WTC11 (cell line): ENCODE measurements at regions not wholly inside any gene's neighbourhood (a gene's known extent, or its start where the extent isn't known, plus 50 kb on each side); places are given as distances from the start of the nearest gene placed in this dataset.

Source experiments
- AR ChIP-seq: fragments of 250-450 bp; sonication (Bioruptor Pico); IDR thresholded peaks from 2 replicates; pipeline ENCODE4 v1.9.0; 2021; ENCODE audit warnings: mild to moderate bottlenecking
- ATF3 ChIP-seq: sonication (generic); formaldehyde crosslinking; conservative IDR thresholded peaks from 2 replicates; pipeline ENCODE4 v1.8.1; 2022; ENCODE audit warnings: mild to moderate bottlenecking, missing genetic modification reagents
- MAX ChIP-seq: sonication (generic); formaldehyde crosslinking; IDR thresholded peaks from 2 replicates; pipeline ENCODE4 v1.8.0; 2022; ENCODE audit warnings: mild to moderate bottlenecking, missing genetic modification reagents
- NFYB ChIP-seq: sonication (generic); formaldehyde crosslinking; conservative IDR thresholded peaks from 2 replicates; pipeline ENCODE4 v1.8.0; 2022; ENCODE audit warnings: low read depth, missing genetic modification reagents
- NR3C1 ChIP-seq: sonication (generic); formaldehyde crosslinking; conservative IDR thresholded peaks from 2 replicates; pipeline ENCODE4 v1.8.1; 2023; ENCODE audit warnings: low read depth, mild to moderate bottlenecking, missing genetic modification reagents
- RELA ChIP-seq: sonication (generic); formaldehyde crosslinking; IDR thresholded peaks from 2 replicates; pipeline ENCODE4 v1.8.1; 2022; ENCODE audit warnings: missing genetic modification reagents, mild to moderate bottlenecking, borderline replicate concordance
- SP1 ChIP-seq: sonication (generic); formaldehyde crosslinking; conservative IDR thresholded peaks from 2 replicates; pipeline ENCODE4 v1.8.1; 2022; ENCODE audit warnings: missing genetic modification reagents
- ZNF423 ChIP-seq: fragments of 250-450 bp; sonication (Bioruptor Pico); IDR thresholded peaks from 2 replicates; pipeline ENCODE4 v2.1.2; 2022; ENCODE audit warnings: mild to moderate bottlenecking, moderate library complexity
- TF ChIP-seq, protein P1 (sequence below): fragments of 200-600 bp; IDR thresholded peaks from 2 replicates; pipeline ENCODE4 v1.8.0; 2022; ENCODE audit warnings: antibody characterized with exemption
- TF ChIP-seq, protein P2 (sequence below): sonication (generic); formaldehyde crosslinking; IDR thresholded peaks from 2 replicates; pipeline ENCODE4 v1.8.1; 2023; ENCODE audit warnings: mild to moderate bottlenecking, missing genetic modification reagents
- TF ChIP-seq, protein P3 (sequence below): sonication (generic); formaldehyde crosslinking; IDR thresholded peaks from 2 replicates; pipeline ENCODE4 v1.8.0; 2023; ENCODE audit warnings: mild to moderate bottlenecking, missing genetic modification reagents

DNA sequence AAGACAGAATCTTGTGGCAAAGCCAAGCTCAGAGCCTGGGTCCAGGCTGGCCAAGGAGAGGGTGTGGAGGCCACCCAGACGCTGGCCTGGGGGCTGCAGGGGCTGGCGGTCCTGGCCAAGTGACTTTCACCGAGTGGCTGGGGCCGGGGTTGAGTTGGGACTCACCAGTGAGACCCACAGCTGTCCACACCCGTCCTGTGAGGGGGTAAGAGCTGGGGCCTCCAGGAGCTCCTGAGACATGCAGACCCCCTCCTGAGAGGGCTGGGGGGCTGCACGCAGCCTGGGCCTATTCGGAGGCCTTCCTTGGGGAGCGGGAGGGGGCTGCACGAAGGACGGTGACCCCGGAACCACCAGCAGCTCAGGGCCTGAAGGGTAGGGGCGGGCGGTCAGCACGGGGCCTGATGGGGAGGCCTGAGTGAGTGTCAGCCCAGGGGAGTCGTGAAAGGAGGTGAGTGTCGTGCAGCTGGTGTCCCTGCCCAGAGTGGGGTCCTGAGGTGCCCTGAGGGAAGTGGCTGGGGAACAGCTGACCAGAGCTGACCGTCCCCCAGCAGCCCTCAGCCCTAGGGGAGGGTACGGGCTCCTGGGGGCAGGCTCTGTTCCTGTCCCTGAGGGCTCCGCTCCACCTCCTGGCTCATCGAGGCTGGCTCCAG, 100.9 kb downstream of the FOXL3 start:
- TF ChIP-seq NR3C1 (CRISPR knock-in tag) (no peak), NFYB (CRISPR knock-in tag) (no peak), AR (no peak), RELA (CRISPR knock-in tag) (no peak), MAX (CRISPR knock-in tag) (no peak), SP1 (CRISPR knock-in tag) (no peak), ATF3 (CRISPR knock-in tag) (no peak), ZNF423 (CRISPR knock-in tag) (no peak)
- TF ChIP-seq, protein P1, sequence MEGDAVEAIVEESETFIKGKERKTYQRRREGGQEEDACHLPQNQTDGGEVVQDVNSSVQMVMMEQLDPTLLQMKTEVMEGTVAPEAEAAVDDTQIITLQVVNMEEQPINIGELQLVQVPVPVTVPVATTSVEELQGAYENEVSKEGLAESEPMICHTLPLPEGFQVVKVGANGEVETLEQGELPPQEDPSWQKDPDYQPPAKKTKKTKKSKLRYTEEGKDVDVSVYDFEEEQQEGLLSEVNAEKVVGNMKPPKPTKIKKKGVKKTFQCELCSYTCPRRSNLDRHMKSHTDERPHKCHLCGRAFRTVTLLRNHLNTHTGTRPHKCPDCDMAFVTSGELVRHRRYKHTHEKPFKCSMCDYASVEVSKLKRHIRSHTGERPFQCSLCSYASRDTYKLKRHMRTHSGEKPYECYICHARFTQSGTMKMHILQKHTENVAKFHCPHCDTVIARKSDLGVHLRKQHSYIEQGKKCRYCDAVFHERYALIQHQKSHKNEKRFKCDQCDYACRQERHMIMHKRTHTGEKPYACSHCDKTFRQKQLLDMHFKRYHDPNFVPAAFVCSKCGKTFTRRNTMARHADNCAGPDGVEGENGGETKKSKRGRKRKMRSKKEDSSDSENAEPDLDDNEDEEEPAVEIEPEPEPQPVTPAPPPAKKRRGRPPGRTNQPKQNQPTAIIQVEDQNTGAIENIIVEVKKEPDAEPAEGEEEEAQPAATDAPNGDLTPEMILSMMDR, result no peak
- TF ChIP-seq, protein P2, sequence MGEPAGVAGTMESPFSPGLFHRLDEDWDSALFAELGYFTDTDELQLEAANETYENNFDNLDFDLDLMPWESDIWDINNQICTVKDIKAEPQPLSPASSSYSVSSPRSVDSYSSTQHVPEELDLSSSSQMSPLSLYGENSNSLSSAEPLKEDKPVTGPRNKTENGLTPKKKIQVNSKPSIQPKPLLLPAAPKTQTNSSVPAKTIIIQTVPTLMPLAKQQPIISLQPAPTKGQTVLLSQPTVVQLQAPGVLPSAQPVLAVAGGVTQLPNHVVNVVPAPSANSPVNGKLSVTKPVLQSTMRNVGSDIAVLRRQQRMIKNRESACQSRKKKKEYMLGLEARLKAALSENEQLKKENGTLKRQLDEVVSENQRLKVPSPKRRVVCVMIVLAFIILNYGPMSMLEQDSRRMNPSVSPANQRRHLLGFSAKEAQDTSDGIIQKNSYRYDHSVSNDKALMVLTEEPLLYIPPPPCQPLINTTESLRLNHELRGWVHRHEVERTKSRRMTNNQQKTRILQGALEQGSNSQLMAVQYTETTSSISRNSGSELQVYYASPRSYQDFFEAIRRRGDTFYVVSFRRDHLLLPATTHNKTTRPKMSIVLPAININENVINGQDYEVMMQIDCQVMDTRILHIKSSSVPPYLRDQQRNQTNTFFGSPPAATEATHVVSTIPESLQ (CRISPR knock-in tag), result no peak
- TF ChIP-seq, protein P3, sequence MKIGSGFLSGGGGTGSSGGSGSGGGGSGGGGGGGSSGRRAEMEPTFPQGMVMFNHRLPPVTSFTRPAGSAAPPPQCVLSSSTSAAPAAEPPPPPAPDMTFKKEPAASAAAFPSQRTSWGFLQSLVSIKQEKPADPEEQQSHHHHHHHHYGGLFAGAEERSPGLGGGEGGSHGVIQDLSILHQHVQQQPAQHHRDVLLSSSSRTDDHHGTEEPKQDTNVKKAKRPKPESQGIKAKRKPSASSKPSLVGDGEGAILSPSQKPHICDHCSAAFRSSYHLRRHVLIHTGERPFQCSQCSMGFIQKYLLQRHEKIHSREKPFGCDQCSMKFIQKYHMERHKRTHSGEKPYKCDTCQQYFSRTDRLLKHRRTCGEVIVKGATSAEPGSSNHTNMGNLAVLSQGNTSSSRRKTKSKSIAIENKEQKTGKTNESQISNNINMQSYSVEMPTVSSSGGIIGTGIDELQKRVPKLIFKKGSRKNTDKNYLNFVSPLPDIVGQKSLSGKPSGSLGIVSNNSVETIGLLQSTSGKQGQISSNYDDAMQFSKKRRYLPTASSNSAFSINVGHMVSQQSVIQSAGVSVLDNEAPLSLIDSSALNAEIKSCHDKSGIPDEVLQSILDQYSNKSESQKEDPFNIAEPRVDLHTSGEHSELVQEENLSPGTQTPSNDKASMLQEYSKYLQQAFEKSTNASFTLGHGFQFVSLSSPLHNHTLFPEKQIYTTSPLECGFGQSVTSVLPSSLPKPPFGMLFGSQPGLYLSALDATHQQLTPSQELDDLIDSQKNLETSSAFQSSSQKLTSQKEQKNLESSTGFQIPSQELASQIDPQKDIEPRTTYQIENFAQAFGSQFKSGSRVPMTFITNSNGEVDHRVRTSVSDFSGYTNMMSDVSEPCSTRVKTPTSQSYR (CRISPR knock-in tag), result no peak
